GM18508 (cell line): ENCODE measurements at regions not wholly inside any gene's neighbourhood (a gene's known extent, or its start where the extent isn't known, plus 50 kb on each side); places are given as distances from the start of the nearest gene placed in this dataset.
"Not testable (repeated sequence)": the region's sequence is repeated elsewhere in the genome, so short reads cannot be mapped to it uniquely, and the experiment has no call there.

Experiments
- ATAC-seq: cut with Tn5 transposase; IDR thresholded peaks from one replicate; pipeline ENCODE4 v1.9.1; 2021; ENCODE audit warnings: moderate number of reproducible peaks; ENCODE audit not compliant: insufficient read depth, unreplicated experiment

DNA sequence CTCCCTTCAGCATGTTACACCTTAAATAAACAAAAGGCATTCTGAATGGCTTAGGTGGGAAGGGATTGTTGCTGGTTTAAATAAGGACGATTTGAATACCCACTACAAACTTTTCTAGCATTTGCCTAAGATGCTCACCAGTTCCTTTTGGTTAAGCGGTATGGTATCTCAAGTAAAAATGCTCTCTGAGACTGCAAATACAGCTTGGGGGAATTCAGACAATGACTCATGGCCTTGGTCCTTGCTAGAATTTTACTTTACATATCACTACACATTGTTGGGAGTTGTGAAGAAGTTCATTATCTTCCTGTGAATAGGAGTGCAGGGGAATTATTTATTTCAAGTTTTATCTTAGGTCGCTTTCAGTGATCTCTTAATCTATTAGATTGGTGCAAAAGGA is 670.7 kb downstream of the UTRN start:
- no peak for ATAC-seq

GRCh38 chr6:144956697-144957096 is 671.6 kb downstream of the UTRN start:
- ATAC-seq = not testable (repeated sequence)

GRCh38 chr6:144957236-144957937 is 672.3 kb downstream of the UTRN start:
- no peak for ATAC-seq

DNA sequence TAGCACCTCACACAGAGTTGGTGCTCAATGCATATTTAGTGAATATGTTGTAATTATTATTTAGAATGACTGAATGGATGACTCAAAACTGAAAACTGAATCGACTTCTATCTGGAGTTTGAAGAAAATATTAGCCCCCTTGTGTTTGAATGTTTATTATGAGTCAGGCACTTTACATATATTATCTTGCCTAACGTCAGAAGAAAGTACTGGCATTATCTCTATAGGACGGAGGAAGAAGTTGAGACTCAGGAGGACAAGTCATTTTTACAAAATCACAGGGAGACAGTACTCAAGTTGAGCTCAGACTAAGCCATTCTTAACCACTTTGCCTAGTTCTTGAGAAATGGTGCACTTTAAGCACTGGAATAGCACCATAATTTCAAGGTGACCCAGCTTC is 684.0 kb downstream of the UTRN start:
- no peak for ATAC-seq

GRCh38 chr6:144969602-144970272 is 684.6 kb downstream of the UTRN start:
- ATAC-seq = no peak

GRCh38 chr6:144977250-144977864 is 692.2 kb downstream of the UTRN start:
- ATAC-seq = not testable (repeated sequence)

DNA sequence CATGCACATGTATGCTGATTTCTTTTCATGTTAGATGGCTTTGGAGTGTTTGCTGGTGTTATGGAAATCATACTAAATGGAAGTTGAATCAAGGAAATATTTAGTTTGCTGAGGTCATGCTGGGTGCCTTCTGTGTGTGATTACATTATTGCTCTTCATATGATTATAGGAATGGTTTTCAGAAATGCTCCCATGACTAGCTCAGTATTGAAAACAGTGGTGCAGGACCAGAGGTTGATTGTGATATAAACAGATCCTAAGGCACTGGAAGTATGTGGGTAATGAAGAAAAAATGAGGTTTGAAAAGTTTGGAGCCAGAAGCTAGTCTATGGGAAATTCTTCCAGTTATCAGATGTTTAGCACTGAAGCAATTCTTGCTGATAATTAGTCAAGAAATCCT is 693.1 kb downstream of the UTRN start:
- no peak for ATAC-seq

DNA sequence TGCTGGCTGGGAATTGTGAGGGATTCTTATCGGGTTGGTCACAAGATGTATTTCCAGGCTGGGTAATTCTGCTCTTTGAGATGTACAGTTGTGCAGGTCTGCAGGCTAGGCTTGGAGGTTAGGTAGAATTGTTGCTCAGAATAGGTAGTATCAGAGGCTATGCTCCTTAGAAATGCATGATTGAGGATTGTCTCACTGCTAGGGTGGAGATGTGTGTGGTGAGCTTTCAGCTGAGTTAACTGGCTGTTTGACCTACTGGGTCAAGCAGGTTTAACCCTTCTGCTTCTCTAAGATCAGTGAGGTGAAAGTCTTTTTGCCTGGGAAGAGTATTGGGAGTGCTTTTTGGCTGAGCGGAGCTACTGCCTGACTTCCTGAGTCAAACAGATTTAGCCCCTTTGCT is 701.1 kb downstream of the UTRN start:
- ATAC-seq = no peak

GRCh38 chr6:144989319-144990107 is 704.4 kb downstream of the UTRN start:
- no peak for ATAC-seq

DNA sequence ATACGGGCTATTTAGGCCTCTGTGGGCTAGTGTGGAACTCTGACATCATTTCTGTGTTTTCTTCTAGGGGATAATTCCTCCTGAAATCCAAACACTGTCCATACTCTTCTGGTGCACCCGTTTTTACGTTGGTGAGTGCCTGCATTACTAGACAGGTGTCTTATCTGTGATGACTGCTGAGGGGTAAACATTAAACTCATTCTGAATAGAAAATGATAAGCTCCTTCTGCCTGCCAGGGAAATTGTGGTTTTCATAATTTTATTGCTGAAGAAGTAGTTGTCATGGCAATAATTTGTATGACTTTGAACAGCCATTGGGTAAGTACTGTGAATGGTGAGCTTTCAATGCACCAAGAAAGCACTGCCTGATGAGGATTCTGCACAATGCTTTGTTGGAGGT is 705.6 kb downstream of the UTRN start:
- ATAC-seq = no peak

DNA sequence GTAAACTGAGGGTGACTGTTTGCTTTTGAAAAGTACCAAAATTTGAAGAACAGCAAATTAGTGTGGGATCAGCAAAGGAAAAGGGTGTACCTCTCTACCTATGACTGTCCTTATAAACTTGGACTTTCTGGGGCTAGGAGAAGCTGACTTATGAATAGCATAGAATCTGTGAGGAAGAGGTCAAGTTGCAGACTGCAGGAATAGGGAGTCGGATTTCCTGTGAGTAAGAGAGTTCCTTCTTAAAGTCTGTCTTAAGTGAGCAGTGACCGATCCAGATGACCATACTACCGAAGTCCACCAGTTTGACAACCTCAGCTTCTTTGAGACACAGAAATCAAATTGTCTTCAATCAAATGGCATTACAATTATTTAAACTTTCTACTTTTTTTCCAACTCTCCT is 708.7 kb downstream of the UTRN start:
- ATAC-seq = no peak

GRCh38 chr6:144997996-144998395 is 712.9 kb downstream of the UTRN start:
- ATAC-seq = no peak

DNA sequence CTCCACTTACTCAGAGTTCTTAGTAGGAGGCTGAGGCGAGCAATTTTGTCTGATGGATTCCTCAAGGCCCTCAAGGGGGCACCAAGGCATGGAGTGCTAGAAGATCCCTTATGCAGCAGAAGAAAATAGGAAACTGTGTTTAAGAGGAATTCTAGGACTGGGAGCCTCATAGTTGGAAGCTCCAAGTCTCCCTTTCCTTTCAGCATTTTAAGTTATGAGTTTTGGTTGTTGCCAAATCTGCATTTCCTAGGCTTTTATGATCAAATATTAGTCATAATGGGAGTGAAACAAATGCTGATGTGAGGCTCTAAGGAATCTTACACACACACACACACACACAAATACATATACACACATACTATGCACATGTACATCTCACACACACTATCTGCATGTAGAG is 714.0 kb downstream of the UTRN start:
- ATAC-seq = no peak

DNA sequence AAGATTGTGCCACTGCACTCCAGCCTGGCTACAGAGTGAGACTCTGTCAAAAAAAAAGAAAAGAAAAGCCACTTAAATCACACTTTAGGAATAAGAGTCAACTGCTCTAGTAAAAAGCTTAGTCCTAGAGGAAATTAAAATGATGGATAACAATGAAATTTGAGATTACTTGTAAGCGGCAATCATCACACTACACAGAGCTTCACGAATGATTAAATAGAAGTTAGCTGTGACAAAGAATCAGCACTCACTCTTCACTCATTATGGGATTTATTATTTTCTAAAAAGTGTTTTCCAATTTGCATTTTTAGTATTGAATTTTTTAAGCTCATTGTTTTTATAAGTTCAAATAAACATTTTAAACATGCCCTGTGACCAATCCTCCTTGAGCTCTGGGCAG is 718.0 kb downstream of the UTRN start:
- no peak for ATAC-seq

- no peak for ATAC-seq
Measured at GRCh38 chr6:145006914-145007313, 721.8 kb downstream of the UTRN start.

DNA sequence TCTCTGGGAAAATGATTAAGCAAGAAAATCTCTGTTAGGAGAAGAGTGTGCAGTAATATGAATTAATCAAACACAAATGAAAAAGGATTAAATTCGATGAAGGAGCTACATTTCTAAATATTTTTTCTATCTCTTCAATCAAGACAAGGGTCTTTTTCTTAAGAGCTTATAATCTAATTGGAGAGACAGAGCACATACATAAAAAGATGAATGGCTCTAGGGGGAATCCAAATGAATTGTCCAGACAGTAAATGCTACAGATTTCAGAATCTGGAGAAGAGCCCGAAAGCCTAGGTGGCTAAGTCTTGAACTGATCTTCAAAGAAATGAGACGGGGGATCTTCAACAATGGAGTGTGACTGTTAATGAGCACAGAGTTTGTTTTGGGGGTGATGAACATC is 723.6 kb downstream of the UTRN start:
- no peak for ATAC-seq

DNA sequence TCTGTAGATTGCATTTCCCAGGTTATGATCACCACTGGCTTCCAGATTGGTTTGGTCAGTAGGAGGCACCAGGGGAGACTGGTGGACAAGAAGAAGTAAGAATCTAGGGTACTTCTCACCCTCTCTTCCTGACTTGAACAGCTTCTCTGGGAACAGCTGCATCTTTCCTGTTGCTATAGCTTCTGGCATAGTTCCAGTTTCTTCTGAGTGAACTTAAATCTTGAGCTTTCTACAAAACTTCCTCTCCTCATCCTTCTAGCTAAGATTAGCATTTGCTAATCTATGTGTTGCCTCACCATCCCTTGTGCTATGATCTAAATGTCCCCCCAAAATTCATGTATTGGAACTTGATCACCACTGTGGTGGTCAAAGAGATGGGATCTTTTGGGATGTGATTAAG is 724.6 kb downstream of the UTRN start:
- no peak for ATAC-seq

DNA sequence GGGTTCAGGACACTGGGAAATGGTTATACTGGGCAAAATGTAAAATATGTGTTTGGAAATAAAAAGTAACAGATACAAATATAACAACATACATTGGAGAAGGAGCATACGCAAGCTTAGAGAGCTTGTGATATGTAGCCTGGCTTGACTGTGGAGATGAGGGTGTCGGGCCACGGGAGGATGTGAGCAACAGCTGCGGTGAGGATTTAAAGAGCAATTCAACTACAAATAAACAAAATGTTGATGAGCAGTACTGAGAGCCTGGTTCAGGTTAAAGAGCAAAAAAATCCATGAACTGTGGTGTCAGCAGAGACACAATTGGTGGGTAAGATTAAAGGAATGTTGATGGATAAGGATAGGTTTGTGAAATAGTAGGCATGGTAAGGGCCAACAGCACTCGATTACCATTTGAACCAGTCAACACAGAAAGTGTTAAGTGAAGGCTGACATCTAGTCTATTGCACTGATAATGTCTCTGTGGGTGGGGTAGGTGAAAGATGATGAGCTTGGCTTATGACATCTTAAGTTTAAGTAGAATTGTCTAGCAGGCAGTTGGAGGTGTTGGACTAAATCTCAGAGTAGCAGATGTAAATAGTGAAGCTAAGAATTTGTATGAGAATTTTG is 723.2 kb downstream of the EPM2A start:
- ATAC-seq = no peak

- peak; percentile 97 for ATAC-seq
Measured at GRCh38 chr6:145015739-145016558, 719.4 kb downstream of the EPM2A start.

DNA sequence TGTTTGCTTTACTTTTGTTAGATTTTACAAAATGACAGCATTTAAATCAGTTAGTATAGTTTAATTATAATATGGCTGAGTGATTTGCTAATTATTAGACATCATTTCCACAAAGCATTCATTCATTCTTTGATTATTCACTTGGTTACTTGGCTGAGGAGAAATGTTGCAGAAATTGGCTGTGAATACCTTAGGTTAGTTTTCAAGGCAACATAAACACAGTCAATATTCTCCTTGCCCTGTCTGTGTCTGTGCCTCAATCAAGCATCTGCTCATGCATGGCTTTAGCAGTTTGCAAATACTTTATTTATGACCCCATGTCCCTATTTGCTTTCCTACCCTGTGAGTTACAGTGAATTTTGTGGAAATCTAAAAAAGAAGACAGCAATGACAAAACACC is 718.3 kb downstream of the EPM2A start:
- no peak for ATAC-seq
